Large intestine (tissue), 3 donors: ENCODE measurements at regions not wholly inside any gene's neighbourhood (a gene's known extent, or its start where the extent isn't known, plus 50 kb on each side); places are given as distances from the start of the nearest gene placed in this dataset.
A peak's percentile ranks its signal among the peaks of the same experiment; 100 is the strongest.
"Not testable (repeated sequence)": the region's sequence is repeated elsewhere in the genome, so short reads cannot be mapped to it uniquely, and the experiment has no call there.

Source experiments
- DNase-seq, 2 donors: peaks; one replicate each; pipeline versions ENCODE4 v3.0.0 to v3.0.0-alpha.2; 2013
- H3K27ac ChIP-seq: one replicate; pipeline ENCODE4 v1.5.1; 2013; ENCODE audit warnings: low read length
- H3K27me3 ChIP-seq: 2 replicates; pipeline ENCODE4 v1.6.1; 2013; ENCODE audit warnings: low read length; ENCODE audit not compliant: control insufficient read depth, insufficient read depth
- H3K36me3 ChIP-seq: 2 replicates; pipeline ENCODE4 v1.6.1; 2013; ENCODE audit warnings: low read length; ENCODE audit not compliant: control insufficient read depth, insufficient read depth
- H3K4me1 ChIP-seq: one replicate; pipeline ENCODE4 v1.6.1; 2013; ENCODE audit warnings: low read length; ENCODE audit not compliant: control insufficient read depth, insufficient read depth
- H3K4me3 ChIP-seq: one replicate; pipeline ENCODE4 v1.5.1; 2013; ENCODE audit warnings: low read length
- H3K9me3 ChIP-seq: one replicate; pipeline ENCODE4 v1.6.1; 2013; ENCODE audit warnings: mild to moderate bottlenecking, low read depth, low read length, moderate library complexity; ENCODE audit not compliant: control insufficient read depth
- WGBS: methylation state at CpG from one replicate; pipeline ENCODE4 v1.1.5; 2013; ENCODE audit warnings: low lambda C conversion rate; ENCODE audit not compliant: insufficient coverage; 5-methylcytosine and 5-hydroxymethylcytosine counted together

GRCh38 chr9:25752398-25752797, 74.2 kb upstream of the TUSC1 start:
- Histone ChIP-seq H3K4me1 (no peaks in the 10 kb centered on the region), H3K9me3 (no peaks in the 10 kb centered on the region), H3K36me3 (no peaks in the 10 kb centered on the region), H3K27me3 (no peaks in the 10 kb centered on the region), H3K27ac (no peak overlapping the region), H3K4me3 (no peak overlapping the region)
- no CpG with 5 or more reads among the region's 5 CpGs for WGBS
- DNase-seq = peak in 1 of 2 donors; percentile 12

- Histone ChIP-seq H3K27me3 (no peaks in the 10 kb centered on the region), H3K27ac (no peak overlapping the region), H3K4me1 (no peaks in the 10 kb centered on the region), H3K36me3 (no peaks in the 10 kb centered on the region), H3K9me3 (no peaks in the 10 kb centered on the region), H3K4me3 (no peak overlapping the region)
- no peak for DNase-seq
- WGBS = no CpG with 5 or more reads among the region's 3 CpGs
Measured at GRCh38 chr9:25742256-25742655, 64.0 kb upstream of the TUSC1 start.

- Histone ChIP-seq H3K36me3 (no peaks in the 10 kb centered on the region), H3K27me3 (no peaks in the 10 kb centered on the region), H3K4me3 (no peak overlapping the region), H3K9me3 (no peaks in the 10 kb centered on the region), H3K4me1 (no peaks in the 10 kb centered on the region), H3K27ac (no peak overlapping the region)
- WGBS = 92% methylated on average over 3 of the region's 7 CpGs
- no peak for DNase-seq
Measured at GRCh38 chr9:25733336-25733982, 55.2 kb upstream of the TUSC1 start.

GRCh38 chr9:25731895-25732794, 53.9 kb upstream of the TUSC1 start:
- H3K9me3 ChIP-seq, H3K4me1 ChIP-seq, H3K4me3 ChIP-seq, H3K36me3 ChIP-seq, H3K27me3 ChIP-seq, DNase-seq, H3K27ac ChIP-seq: not testable (repeated sequence)
- 100% methylated on average over 2 of the region's 19 CpGs for WGBS
